Activated CD4-positive, alpha-beta T cell treated with anti-CD3 and anti-CD28 coated beads for 48 hours (primary cell): ENCODE measurements at regions not wholly inside any gene's neighbourhood (a gene's known extent, or its start where the extent isn't known, plus 50 kb on each side); places are given as distances from the start of the nearest gene placed in this dataset.

Experiments
- DNase-seq: peaks from one replicate; pipeline ENCODE4 v3.0.0-alpha.2; 2020

- no peak for DNase-seq
Observed at GRCh38 chr21:27190601-27191000, 223.7 kb upstream of the ADAMTS5 start.

GRCh38 chr21:27189870-27190269 is 223.0 kb upstream of the ADAMTS5 start:
- no peak for DNase-seq

GRCh38 chr21:27173053-27173452 is 206.2 kb upstream of the ADAMTS5 start:
- DNase-seq = no peak

- DNase-seq = no peak
Observed at GRCh38 chr21:27171707-27172106, 204.8 kb upstream of the ADAMTS5 start.

GRCh38 chr21:27168084-27168483 is 201.2 kb upstream of the ADAMTS5 start:
- DNase-seq = no peak

- DNase-seq = no peak
Observed at GRCh38 chr21:27164208-27165177, 197.6 kb upstream of the ADAMTS5 start.

GRCh38 chr21:27158967-27159366 is 192.1 kb upstream of the ADAMTS5 start:
- no peak for DNase-seq

GRCh38 chr21:27157097-27157496 is 190.2 kb upstream of the ADAMTS5 start:
- DNase-seq = no peak

- DNase-seq = no peak
Observed at GRCh38 chr21:27156666-27157065, 189.8 kb upstream of the ADAMTS5 start.

- DNase-seq = no peak
Observed at GRCh38 chr21:27155130-27155500, 188.2 kb upstream of the ADAMTS5 start.

GRCh38 chr21:27154451-27155129 is 187.7 kb upstream of the ADAMTS5 start:
- no peak for DNase-seq

- DNase-seq = no peak
Observed at GRCh38 chr21:27152996-27153395, 186.1 kb upstream of the ADAMTS5 start.

GRCh38 chr21:27149034-27149433 is 182.1 kb upstream of the ADAMTS5 start:
- DNase-seq = no peak

- DNase-seq = no peak
Observed at GRCh38 chr21:27146268-27146667, 179.4 kb upstream of the ADAMTS5 start.

GRCh38 chr21:27145134-27145798 is 178.4 kb upstream of the ADAMTS5 start:
- no peak for DNase-seq

- no peak for DNase-seq
Observed at GRCh38 chr21:27143476-27143875, 176.6 kb upstream of the ADAMTS5 start.

- DNase-seq = no peak
Observed at GRCh38 chr21:27139526-27139925, 172.6 kb upstream of the ADAMTS5 start.

GRCh38 chr21:27134516-27134915 is 167.6 kb upstream of the ADAMTS5 start:
- no peak for DNase-seq

GRCh38 chr21:27132266-27132665 is 165.4 kb upstream of the ADAMTS5 start:
- DNase-seq = no peak

- no peak for DNase-seq
Observed at GRCh38 chr21:27130154-27130553, 163.3 kb upstream of the ADAMTS5 start.

GRCh38 chr21:27129694-27130093 is 162.8 kb upstream of the ADAMTS5 start:
- no peak for DNase-seq

GRCh38 chr21:27129215-27129614 is 162.3 kb upstream of the ADAMTS5 start:
- no peak for DNase-seq

GRCh38 chr21:27126140-27126539 is 159.3 kb upstream of the ADAMTS5 start:
- DNase-seq = no peak

- DNase-seq = no peak
Observed at GRCh38 chr21:27122686-27123085, 155.8 kb upstream of the ADAMTS5 start.
